BJ (cell line): ENCODE measurements at regions not wholly inside any gene's neighbourhood (a gene's known extent, or its start where the extent isn't known, plus 50 kb on each side); places are given as distances from the start of the nearest gene placed in this dataset.

Source experiments
- CTCF ChIA-PET: fragments of 350-600 bp; formaldehyde crosslinking; extraction: SDS; loops from one replicate; lab custom pipeline; 2021; ENCODE audit warnings: antibody characterized with exemption, inconsistent platforms; lab: Yijun Ruan, JAX
- POLR2A ChIA-PET: fragments of 300-600 bp; sonication (Branson Sonifier 250); formaldehyde crosslinking; extraction: SDS; loops from one replicate; lab custom pipeline; 2021; ENCODE audit warnings: antibody characterized with exemption; lab: Charles Lee
- DNase-seq: peaks from one replicate; pipeline ENCODE4 v3.0.0-alpha.2; 2011; ENCODE audit warnings: low read depth
- H3K27me3 ChIP-seq: 2 replicates; pipeline ENCODE4 v1.6.0; 2011; ENCODE audit warnings: low read length; ENCODE audit not compliant: control insufficient read depth, insufficient read depth
- H3K36me3 ChIP-seq: 2 replicates; pipeline ENCODE4 v1.5.1; 2011; ENCODE audit warnings: low read length; ENCODE audit not compliant: control insufficient read depth, insufficient read depth
- H3K4me3 ChIP-seq: 2 replicates; pipeline ENCODE4 v1.5.1; 2011; ENCODE audit warnings: low read depth, mild to moderate bottlenecking, control low read depth, low read length
- TF ChIP-seq, protein P1 (sequence below): IDR thresholded peaks from 2 replicates; pipeline ENCODE4 v1.5.1; 2011; ENCODE audit warnings: low read depth, mild to moderate bottlenecking, control low read depth, inconsistent platforms, low read length, moderate library complexity; ENCODE audit not compliant: insufficient read depth

DNA sequence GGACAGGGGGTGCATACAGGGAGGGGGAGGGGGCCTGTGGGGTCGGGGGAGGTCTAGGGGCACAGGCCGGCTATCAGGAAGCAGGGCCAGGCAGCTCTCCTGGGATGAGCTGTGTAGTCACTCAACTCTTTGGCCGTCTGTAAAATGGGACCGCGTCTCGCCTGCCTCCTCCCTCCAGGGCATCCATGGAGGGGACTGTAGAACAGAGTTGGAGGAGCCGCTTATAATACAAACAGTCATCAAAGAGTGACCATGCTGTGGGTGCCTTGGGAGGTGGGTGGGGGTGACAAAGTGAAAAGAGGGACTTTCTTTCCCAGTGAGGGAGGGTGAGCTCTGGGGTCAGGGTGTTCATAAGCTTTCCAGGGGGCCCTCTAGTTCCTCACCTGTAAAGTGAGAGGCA lies 169.6 kb upstream of the HAAO start:
- no peak for DNase-seq
- Histone ChIP-seq H3K36me3 (no peaks in the 10 kb centered on the region), H3K27me3 (no peaks in the 10 kb centered on the region), H3K4me3 (no peak overlapping the region)
- ChIA-PET POLR2A (no interaction called here), CTCF (interaction anchor here (1.1 to 1.4 kb wide), 4 partner anchors 10 to 263 kb away, joined by 3 to 5 read pairs (median 4); no protein-coding TSS in a partner anchor)
- TF ChIP-seq, protein P1, sequence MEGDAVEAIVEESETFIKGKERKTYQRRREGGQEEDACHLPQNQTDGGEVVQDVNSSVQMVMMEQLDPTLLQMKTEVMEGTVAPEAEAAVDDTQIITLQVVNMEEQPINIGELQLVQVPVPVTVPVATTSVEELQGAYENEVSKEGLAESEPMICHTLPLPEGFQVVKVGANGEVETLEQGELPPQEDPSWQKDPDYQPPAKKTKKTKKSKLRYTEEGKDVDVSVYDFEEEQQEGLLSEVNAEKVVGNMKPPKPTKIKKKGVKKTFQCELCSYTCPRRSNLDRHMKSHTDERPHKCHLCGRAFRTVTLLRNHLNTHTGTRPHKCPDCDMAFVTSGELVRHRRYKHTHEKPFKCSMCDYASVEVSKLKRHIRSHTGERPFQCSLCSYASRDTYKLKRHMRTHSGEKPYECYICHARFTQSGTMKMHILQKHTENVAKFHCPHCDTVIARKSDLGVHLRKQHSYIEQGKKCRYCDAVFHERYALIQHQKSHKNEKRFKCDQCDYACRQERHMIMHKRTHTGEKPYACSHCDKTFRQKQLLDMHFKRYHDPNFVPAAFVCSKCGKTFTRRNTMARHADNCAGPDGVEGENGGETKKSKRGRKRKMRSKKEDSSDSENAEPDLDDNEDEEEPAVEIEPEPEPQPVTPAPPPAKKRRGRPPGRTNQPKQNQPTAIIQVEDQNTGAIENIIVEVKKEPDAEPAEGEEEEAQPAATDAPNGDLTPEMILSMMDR = no peak

DNA sequence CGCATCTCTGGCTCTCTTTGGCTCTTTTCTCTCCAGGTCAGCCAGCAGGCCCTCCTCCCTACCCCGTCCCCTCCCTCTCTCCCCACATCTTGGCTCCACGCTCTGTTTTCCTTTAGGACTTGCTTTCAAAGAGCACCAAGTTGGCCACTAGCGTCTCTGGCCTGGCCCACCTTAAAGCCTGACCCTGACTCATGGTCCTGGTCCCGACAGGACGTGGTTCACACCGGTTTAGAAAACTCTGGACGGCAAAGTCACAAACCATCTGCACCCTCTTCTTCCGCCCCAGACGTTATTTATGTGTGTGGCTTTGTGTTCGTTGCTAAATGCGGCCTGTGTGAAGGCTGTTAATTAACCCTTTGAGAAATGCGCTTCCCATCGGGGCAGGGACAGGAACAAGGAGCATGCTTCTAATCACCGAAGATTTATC lies 169.0 kb upstream of the HAAO start:
- ChIA-PET POLR2A (no interaction called here), CTCF (interaction anchor here (1.3 to 1.4 kb wide), 2 partner anchors 10 to 263 kb away, joined by 3 to 4 read pairs; no protein-coding TSS in a partner anchor)
- no peaks in the 10 kb centered on the region for H3K27me3 ChIP-seq
- DNase-seq = no peak
- no peaks in the 10 kb centered on the region for H3K36me3 ChIP-seq
- TF ChIP-seq, protein P1 = no peak
- H3K4me3 ChIP-seq = no peak overlapping the region

DNA sequence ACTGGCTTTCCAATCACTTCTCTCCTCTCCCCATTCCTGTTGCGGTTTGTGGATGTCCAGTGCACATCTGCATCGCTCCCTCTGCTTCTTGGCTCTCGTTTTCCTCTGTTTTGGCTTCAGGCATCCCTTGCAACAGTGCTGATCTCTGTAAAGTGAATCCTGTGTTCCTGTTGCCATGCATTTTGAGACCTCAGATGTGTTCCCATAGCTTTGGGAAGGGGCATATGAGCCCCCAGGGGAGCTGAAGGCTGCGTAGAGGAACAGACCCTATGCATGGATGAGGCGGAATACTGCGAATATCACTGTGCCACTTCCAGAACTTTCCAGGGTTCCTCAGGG lies 168.4 kb upstream of the HAAO start:
- no peak overlapping the region for H3K4me3 ChIP-seq
- POLR2A ChIA-PET = no interaction called here
- CTCF ChIA-PET = interaction anchor here (1.4 kb wide), 1 partner anchor 9 kb away, joined by 3 read pairs; no protein-coding TSS in a partner anchor
- H3K27me3 ChIP-seq = no peaks in the 10 kb centered on the region
- no peaks in the 10 kb centered on the region for H3K36me3 ChIP-seq
- no peak for DNase-seq
- TF ChIP-seq, protein P1 = no peak

DNA sequence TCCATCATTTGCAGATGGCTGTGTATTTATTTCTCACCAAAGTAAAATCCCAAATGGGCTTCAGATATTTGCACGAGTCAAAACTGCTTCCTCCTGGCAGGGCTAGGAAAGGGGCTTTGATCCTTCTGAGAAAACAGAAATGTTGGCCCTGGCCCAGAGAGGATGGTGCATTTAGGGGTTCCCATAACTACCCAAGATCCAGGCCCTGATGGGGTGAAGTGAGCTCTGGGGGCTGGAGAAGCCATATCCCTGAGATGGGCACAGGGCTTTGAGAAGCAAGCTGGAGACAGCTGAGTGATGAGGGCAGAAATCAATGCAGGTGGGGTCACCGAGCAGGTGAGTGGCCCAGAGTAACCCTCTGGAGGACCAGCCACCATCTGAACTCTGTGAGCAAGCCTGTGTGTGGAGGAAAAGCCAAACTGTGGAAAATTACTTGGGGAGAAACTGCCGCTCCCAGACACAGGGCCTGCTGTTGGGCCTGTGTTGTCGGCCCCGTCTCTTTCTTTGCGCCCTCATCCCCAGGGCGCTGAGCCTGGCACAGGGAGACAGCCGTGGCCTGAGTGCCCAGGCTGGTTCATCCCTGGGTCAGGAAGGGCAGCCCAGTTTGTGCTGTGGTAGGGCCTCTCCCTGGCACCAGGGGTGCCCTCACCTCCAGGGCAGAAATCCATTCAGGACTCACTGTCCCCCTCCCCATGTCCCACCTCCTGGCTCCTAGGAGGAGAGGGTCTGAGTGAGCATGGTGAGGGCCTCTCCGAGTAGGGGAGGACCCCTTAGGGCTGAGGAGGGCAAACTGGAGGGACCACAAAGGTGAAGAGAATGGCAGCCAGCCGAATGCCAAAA lies 167.8 kb upstream of the HAAO start:
- ChIA-PET POLR2A (interaction anchor here (0.6 kb wide), 1 partner anchor 10 kb away, joined by 10 read pairs; no protein-coding TSS in a partner anchor), CTCF (interaction anchor here (1.3 kb wide), 1 partner anchor 11 kb away, joined by 4 read pairs; no protein-coding TSS in a partner anchor)
- no peak overlapping the region for H3K4me3 ChIP-seq
- no peaks in the 10 kb centered on the region for H3K27me3 ChIP-seq
- H3K36me3 ChIP-seq = no peaks in the 10 kb centered on the region
- TF ChIP-seq, protein P1 = no peak
- no peak for DNase-seq

DNA sequence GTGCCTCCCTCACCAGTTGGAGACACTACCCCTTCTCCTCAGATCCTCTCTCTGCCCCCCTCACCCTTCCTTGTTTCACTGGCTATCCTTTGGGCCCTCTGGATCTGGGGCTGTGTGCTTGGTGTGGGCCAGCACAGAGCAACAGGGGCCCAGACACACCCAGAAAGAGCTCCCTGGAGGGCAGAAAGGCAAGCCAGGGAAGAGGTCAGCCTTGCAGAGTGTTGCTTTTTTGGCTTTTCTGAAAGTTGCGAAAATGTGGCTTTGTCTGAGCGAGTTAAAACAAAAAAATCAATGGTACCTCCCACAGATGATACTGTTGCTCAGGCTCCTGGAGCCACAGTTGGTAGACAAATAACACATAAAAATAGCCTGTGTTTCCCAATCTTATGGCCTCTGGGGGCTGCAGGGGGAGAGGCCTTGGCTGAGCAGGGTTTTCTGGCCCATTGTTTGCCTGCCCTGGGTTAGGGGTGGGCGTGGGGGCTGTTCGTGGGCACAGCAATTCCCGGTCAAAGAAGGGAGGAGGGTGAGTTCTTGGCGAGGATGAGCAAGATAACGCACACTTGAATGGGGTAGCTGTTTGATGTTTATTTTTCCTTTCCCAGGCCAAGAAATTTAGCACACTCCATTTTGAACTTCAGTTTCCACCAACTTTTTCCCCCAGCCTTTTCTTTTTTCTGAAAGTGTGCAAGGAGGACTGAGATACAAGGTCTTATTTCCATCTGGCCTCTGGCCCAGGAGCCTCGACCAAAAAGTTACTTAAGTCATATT lies 167.0 kb upstream of the HAAO start:
- ChIA-PET POLR2A (no interaction called here), CTCF (interaction anchor here (1.3 kb wide), 1 partner anchor 12 kb away, joined by 4 read pairs; no protein-coding TSS in a partner anchor)
- TF ChIP-seq, protein P1 = 0 out of 2 replicates have a peak, but pooled peaks have one; percentile 4
- Histone ChIP-seq H3K36me3 (no peaks in the 10 kb centered on the region), H3K27me3 (no peaks in the 10 kb centered on the region), H3K4me3 (no peak overlapping the region)
- DNase-seq = no peak
